Activated B cell treated with CpG ODN at 0.5 μM for 24 hours (primary cell): ENCODE measurements at regions not wholly inside any gene's neighbourhood (a gene's known extent, or its start where the extent isn't known, plus 50 kb on each side); places are given as distances from the start of the nearest gene placed in this dataset.
"Not testable (repeated sequence)": the region's sequence is repeated elsewhere in the genome, so short reads cannot be mapped to it uniquely, and the experiment has no call there.

Experiments
- ATAC-seq: fragments of 200-7000 bp; cut with Tn5 transposase; one replicate; pipeline ENCODE4 v1.10.0; 2021; ENCODE audit warnings: low read depth, mild to moderate bottlenecking, moderate library complexity
- CTCF ChIA-PET: fragments of 350-600 bp; sonication (Branson Sonifier 250); formaldehyde crosslinking; loops from one replicate; lab custom pipeline; 2021; ENCODE audit warnings: antibody characterized with exemption; lab: Charles Lee
- POLR2A ChIA-PET: fragments of 350-600 bp; sonication (Branson Sonifier 250); formaldehyde crosslinking; loops from one replicate; lab custom pipeline; 2021; ENCODE audit warnings: antibody characterized with exemption; lab: Charles Lee
- DNase-seq: peaks from one replicate; pipeline ENCODE4 v3.0.0; 2022
- H3K27ac Mint-ChIP-seq: one replicate; pipeline ENCODE4 v1.8.0; 2020; ENCODE audit warnings: mixed read lengths
- H3K27me3 Mint-ChIP-seq: one replicate; pipeline ENCODE4 v1.8.0; 2021; ENCODE audit warnings: mixed read lengths
- H3K36me3 Mint-ChIP-seq: one replicate; pipeline ENCODE4 v1.8.0; 2021; ENCODE audit warnings: low read depth, mixed read lengths
- H3K4me1 Mint-ChIP-seq: one replicate; pipeline ENCODE4 v1.8.0; 2021; ENCODE audit warnings: mixed read lengths
- H3K4me3 Mint-ChIP-seq: one replicate; pipeline ENCODE4 v1.8.0; 2020; ENCODE audit warnings: mild to moderate bottlenecking, mixed read lengths
- H3K9me3 Mint-ChIP-seq: one replicate; pipeline ENCODE4 v1.8.0; 2020; ENCODE audit warnings: mixed read lengths
- intact Hi-C: fragments of 100-400 bp; cut with micrococcal nuclease; formaldehyde crosslinking; loops from one replicate; pipeline ENCODE4 v1.15.1; 2024
- TF ChIP-seq, protein P1 (sequence below): fragments of 200-600 bp; IDR thresholded peaks from one replicate; pipeline ENCODE4 v1.8.0; 2022; ENCODE audit warnings: antibody characterized with exemption, mild to moderate bottlenecking

DNA sequence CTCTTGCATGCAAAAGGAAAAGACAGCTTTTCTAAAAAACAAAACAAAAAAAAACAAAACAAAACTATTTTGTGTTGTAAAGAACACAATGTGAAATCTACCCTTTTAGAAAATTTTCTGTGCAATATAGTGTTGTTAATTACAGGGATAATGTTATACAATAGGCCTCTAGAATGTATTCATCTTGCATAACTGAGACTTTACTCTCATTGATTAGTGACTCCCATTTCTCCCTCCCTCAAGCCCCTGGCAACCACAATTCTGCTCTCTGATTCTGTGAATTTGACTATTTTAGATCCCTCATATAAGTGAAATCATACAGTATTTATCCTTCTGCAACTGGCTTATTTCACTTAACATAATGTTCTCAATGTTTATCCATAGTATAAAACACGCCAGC, 234.1 kb downstream of the TMEM161B start:
- Mint-ChIP-seq H3K36me3 (no peaks in the 10 kb centered on the region), H3K9me3 (no peaks in the 10 kb centered on the region), H3K4me1 (no peaks in the 10 kb centered on the region), H3K27me3 (no peaks in the 10 kb centered on the region), H3K4me3 (no peak overlapping the region), H3K27ac (no peak overlapping the region)
- ChIA-PET CTCF (no interaction called here), POLR2A (no interaction called here)
- DNase-seq (no peak), ATAC-seq (no peak)
- TF ChIP-seq, protein P1, sequence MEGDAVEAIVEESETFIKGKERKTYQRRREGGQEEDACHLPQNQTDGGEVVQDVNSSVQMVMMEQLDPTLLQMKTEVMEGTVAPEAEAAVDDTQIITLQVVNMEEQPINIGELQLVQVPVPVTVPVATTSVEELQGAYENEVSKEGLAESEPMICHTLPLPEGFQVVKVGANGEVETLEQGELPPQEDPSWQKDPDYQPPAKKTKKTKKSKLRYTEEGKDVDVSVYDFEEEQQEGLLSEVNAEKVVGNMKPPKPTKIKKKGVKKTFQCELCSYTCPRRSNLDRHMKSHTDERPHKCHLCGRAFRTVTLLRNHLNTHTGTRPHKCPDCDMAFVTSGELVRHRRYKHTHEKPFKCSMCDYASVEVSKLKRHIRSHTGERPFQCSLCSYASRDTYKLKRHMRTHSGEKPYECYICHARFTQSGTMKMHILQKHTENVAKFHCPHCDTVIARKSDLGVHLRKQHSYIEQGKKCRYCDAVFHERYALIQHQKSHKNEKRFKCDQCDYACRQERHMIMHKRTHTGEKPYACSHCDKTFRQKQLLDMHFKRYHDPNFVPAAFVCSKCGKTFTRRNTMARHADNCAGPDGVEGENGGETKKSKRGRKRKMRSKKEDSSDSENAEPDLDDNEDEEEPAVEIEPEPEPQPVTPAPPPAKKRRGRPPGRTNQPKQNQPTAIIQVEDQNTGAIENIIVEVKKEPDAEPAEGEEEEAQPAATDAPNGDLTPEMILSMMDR = no peak
- intact Hi-C loops = no loop called here

DNA sequence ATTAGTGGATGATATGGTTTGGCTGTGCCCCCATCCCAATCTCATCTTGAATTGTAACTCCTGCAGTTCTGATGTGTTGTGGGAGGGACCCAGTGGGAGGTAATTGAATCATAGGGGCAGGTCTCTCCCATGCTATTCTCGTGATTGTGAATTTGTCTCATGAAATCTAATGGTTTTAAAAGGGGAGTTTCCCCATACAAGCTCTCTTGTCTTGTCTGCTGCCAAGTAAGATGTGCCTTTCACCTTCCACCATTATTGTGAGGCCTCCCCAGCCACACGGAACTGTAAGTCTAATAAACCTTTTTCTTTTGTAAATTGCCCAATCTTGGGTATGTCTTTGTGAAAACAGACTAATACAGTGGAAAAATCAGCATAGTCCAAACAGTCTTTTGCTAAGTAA, 235.5 kb downstream of the TMEM161B start:
- H3K27ac Mint-ChIP-seq = no peak overlapping the region
- no peaks in the 10 kb centered on the region for H3K4me1 Mint-ChIP-seq
- ATAC-seq (no peak), DNase-seq (no peak)
- intact Hi-C loops = no loop called here
- no peaks in the 10 kb centered on the region for H3K9me3 Mint-ChIP-seq
- H3K27me3 Mint-ChIP-seq = no peaks in the 10 kb centered on the region
- CTCF ChIA-PET = no interaction called here
- TF ChIP-seq, protein P1 = no peak
- H3K4me3 Mint-ChIP-seq = no peak overlapping the region
- POLR2A ChIA-PET = no interaction called here
- no peaks in the 10 kb centered on the region for H3K36me3 Mint-ChIP-seq

DNA sequence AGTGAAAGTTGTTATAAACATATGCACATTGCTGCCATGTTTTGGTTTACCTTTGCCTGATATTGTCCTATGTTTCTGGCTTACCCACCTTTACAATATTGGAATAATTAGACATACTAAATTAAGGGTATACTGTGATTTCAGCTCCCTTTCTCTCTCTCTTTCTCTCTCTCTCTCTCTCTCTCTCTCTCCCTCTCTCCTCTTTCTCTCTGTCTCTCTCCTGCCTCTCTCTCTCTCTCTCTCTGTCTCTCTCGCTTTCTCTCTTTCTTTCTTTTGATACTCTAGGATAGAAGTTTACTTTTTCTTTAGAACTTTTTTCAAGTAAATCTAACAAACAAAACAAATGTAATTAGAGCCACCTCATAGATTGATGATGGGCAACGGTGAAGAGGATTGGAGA, 239.6 kb downstream of the TMEM161B start:
- no peak for DNase-seq
- no peak overlapping the region for H3K4me3 Mint-ChIP-seq
- intact Hi-C loops = no loop called here
- no peaks in the 10 kb centered on the region for H3K9me3 Mint-ChIP-seq
- CTCF ChIA-PET = no interaction called here
- TF ChIP-seq, protein P1 = no peak
- no peaks in the 10 kb centered on the region for H3K36me3 Mint-ChIP-seq
- ATAC-seq = no peak
- no peak overlapping the region for H3K27ac Mint-ChIP-seq
- no peaks in the 10 kb centered on the region for H3K27me3 Mint-ChIP-seq
- POLR2A ChIA-PET = no interaction called here
- H3K4me1 Mint-ChIP-seq = no peaks in the 10 kb centered on the region

DNA sequence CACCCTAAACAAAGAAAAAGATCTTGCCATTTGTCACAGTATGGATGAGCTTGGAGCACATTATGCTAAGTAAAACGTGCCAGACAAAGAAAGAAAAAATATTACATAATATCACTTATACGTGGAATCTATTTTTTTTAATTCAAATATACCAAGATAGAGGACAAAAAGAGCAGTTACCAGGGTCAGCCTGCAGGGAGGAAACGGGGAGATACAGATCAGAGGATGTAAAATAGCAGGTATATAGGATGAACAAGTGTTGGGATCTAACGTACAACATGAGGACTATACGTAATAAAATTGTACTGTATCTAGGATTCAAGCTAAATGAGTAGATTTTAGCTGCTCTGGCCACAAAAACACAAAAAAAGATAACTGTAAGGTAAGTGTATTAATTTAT, 247.5 kb downstream of the TMEM161B start:
- ATAC-seq = no peak
- Mint-ChIP-seq H3K27ac (no peak overlapping the region), H3K9me3 (no peaks in the 10 kb centered on the region), H3K4me1 (no peaks in the 10 kb centered on the region), H3K4me3 (no peak overlapping the region), H3K27me3 (no peaks in the 10 kb centered on the region), H3K36me3 (no peaks in the 10 kb centered on the region)
- DNase-seq = no peak
- ChIA-PET CTCF (no interaction called here), POLR2A (no interaction called here)
- intact Hi-C loops = no loop called here
- TF ChIP-seq, protein P1 = no peak

DNA sequence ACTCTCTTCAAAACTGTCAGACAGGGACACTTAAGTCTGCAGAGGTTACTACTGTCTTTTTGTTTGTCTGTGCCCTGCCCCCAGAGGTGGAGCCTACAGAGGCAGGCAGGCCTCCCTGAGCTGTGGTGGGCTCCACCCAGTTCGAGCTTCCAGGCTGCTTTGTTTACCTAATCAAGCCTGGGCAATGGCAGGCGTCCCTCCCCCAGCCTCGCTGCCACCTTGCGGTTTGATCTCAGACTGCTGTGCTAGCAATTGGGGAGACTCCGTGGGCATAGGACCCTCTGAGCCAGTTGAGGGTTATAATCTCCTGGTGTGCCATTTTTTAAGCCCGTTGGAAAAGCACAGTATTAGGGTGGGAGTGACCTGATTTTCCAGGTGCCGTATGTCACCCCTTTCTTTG, 253.7 kb downstream of the TMEM161B start:
- ATAC-seq, POLR2A ChIA-PET, CTCF ChIA-PET, H3K27ac Mint-ChIP-seq, intact Hi-C loops, H3K36me3 Mint-ChIP-seq, DNase-seq, H3K9me3 Mint-ChIP-seq, H3K4me3 Mint-ChIP-seq, H3K27me3 Mint-ChIP-seq, H3K4me1 Mint-ChIP-seq: not testable (repeated sequence)

DNA sequence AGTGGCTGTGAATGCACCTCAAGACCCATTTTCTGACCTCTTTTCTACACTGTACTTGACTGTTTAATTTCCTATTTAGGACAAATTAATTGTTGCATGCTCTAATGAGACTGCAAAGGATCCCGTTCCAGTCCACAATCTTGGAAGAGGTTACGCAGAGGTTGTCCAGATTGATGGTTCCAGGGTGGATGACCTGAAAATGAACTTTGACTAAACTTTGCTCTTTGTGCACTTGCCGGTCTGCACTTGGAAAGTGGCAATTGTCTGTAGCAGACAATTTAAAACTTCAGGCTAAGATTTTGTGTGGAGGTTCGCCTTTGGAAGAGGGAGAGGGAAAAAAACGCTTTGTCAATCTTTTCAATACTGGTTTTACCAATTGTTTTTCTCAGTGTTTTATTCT, 267.8 kb downstream of the TMEM161B start:
- H3K36me3 Mint-ChIP-seq = no peaks in the 10 kb centered on the region
- ChIA-PET CTCF (no interaction called here), POLR2A (no interaction called here)
- H3K27ac Mint-ChIP-seq = no peak overlapping the region
- H3K9me3 Mint-ChIP-seq = no peaks in the 10 kb centered on the region
- intact Hi-C loops = no loop called here
- TF ChIP-seq, protein P1 = no peak
- no peaks in the 10 kb centered on the region for H3K4me1 Mint-ChIP-seq
- DNase-seq (no peak), ATAC-seq (no peak)
- H3K27me3 Mint-ChIP-seq = no peaks in the 10 kb centered on the region
- no peak overlapping the region for H3K4me3 Mint-ChIP-seq
